Mesenchymal stem cell (in vitro differentiated cells and primary cell): ENCODE measurements at regions not wholly inside any gene's neighbourhood (a gene's known extent, or its start where the extent isn't known, plus 50 kb on each side); places are given as distances from the start of the nearest gene placed in this dataset.
A peak's percentile ranks its signal among the peaks of the same experiment; 100 is the strongest.

Experiments
- DNase-seq: peaks from one replicate; pipeline ENCODE4 v3.0.0-alpha.2; 2013
- H2AFZ ChIP-seq: one replicate; pipeline ENCODE4 v1.6.1; 2013; ENCODE audit warnings: low read depth, mild to moderate bottlenecking, control low read depth, inconsistent platforms, low read length, moderate library complexity
- H2AK5ac ChIP-seq: 2 replicates; pipeline ENCODE4 v1.6.1; 2013; ENCODE audit warnings: low read length, moderate library complexity, mild to moderate bottlenecking, inconsistent platforms; ENCODE audit not compliant: severe bottlenecking
- H2BK120ac ChIP-seq: one replicate; pipeline ENCODE4 v1.6.1; 2013; ENCODE audit warnings: low read depth, mild to moderate bottlenecking, inconsistent platforms, low read length, moderate library complexity
- H2BK12ac ChIP-seq, 2 experiments: one replicate each; pipeline ENCODE4 v1.6.1; 2013; ENCODE audit warnings: inconsistent platforms in 2 of 2, low read length in 2 of 2, mild to moderate bottlenecking in 2 of 2, moderate library complexity in 2 of 2, control low read depth in 1 of 2
- H2BK15ac ChIP-seq: one replicate; pipeline ENCODE4 v1.6.1; 2013; ENCODE audit warnings: mild to moderate bottlenecking, low read depth, inconsistent platforms; ENCODE audit not compliant: poor library complexity, severe bottlenecking
- H2BK5ac ChIP-seq: 2 replicates; pipeline ENCODE4 v1.6.1; 2013; ENCODE audit warnings: low read depth, mild to moderate bottlenecking, low read length, control low read depth, inconsistent platforms; ENCODE audit not compliant: poor library complexity, severe bottlenecking
- H3K14ac ChIP-seq, 2 experiments: one replicate each; pipeline ENCODE4 v1.6.1; 2013; ENCODE audit warnings: inconsistent platforms in 2 of 2, low read length in 2 of 2, control low read depth in 1 of 2, mild to moderate bottlenecking in 1 of 2, moderate library complexity in 1 of 2
- H3K18ac ChIP-seq, 2 experiments: one replicate each; pipeline ENCODE4 v1.6.1; 2013; ENCODE audit warnings: inconsistent platforms in 2 of 2, low read length in 2 of 2, control low read depth in 1 of 2, low read depth in 1 of 2, mild to moderate bottlenecking in 1 of 2
- H3K23ac ChIP-seq, 2 experiments: one replicate each; pipeline ENCODE4 v1.6.1; 2013; ENCODE audit warnings: inconsistent platforms in 2 of 2, low read length in 2 of 2, mild to moderate bottlenecking in 2 of 2, moderate library complexity in 2 of 2, control low read depth in 1 of 2
- H3K27ac ChIP-seq: 2 replicates; pipeline ENCODE4 v1.5.1; 2013; ENCODE audit warnings: mild to moderate bottlenecking, moderate library complexity, low read length, control low read depth, inconsistent platforms; ENCODE audit not compliant: poor library complexity, severe bottlenecking
- H3K27me3 ChIP-seq, 2 experiments: 2 replicates each; pipeline versions ENCODE4 v1.6.1 to v1.7.0; 2013; ENCODE audit warnings: low read length in 2 of 2, mild to moderate bottlenecking in 2 of 2, moderate library complexity in 2 of 2, control low read depth in 1 of 2, inconsistent platforms in 1 of 2; ENCODE audit not compliant: control insufficient read depth in 1 of 2, insufficient read depth in 1 of 2
- H3K36me3 ChIP-seq, 2 experiments: 2 replicates each; pipeline versions ENCODE4 v1.6.1 to v1.7.0; 2013; ENCODE audit warnings: low read length in 2 of 2, control low read depth in 1 of 2, inconsistent platforms in 1 of 2, low read depth in 1 of 2, mild to moderate bottlenecking in 1 of 2; ENCODE audit not compliant: insufficient read depth in 2 of 2, control insufficient read depth in 1 of 2
- H3K4ac ChIP-seq, 2 experiments: one replicate each; pipeline ENCODE4 v1.6.1; 2013; ENCODE audit warnings: inconsistent platforms in 2 of 2, low read length in 2 of 2, mild to moderate bottlenecking in 2 of 2, moderate library complexity in 2 of 2, control low read depth in 1 of 2, low read depth in 1 of 2
- H3K4me1 ChIP-seq: 2 replicates; pipeline ENCODE4 v1.6.1; 2013; ENCODE audit warnings: low read depth, low read length, control low read depth; ENCODE audit not compliant: control insufficient read depth, insufficient read depth
- H3K4me2 ChIP-seq: 2 replicates; pipeline ENCODE4 v1.6.1; 2013; ENCODE audit warnings: low read length, mild to moderate bottlenecking, inconsistent platforms; ENCODE audit not compliant: poor library complexity, severe bottlenecking
- H3K4me3 ChIP-seq, 2 experiments: 2 replicates each; pipeline versions ENCODE4 v1.5.1 to v1.7.0; 2013; ENCODE audit warnings: low read length in 2 of 2, mild to moderate bottlenecking in 2 of 2, control low read depth in 1 of 2, low read depth in 1 of 2; ENCODE audit not compliant: insufficient read depth in 1 of 2
- H3K79me1 ChIP-seq: replicated peaks from 2 replicates; pipeline ENCODE4 v1.6.1; 2013; ENCODE audit warnings: mild to moderate bottlenecking, control low read depth, low read length, inconsistent platforms; ENCODE audit not compliant: poor library complexity, severe bottlenecking
- H3K9ac ChIP-seq: 2 replicates; pipeline ENCODE4 v1.7.0; 2013; ENCODE audit warnings: mild to moderate bottlenecking, low read length, moderate library complexity
- H3K9me3 ChIP-seq: 2 replicates; pipeline ENCODE4 v1.7.0; 2013; ENCODE audit warnings: mild to moderate bottlenecking, low read length; ENCODE audit not compliant: control insufficient read depth
- H4K8ac ChIP-seq: one replicate; pipeline ENCODE4 v1.6.1; 2013; ENCODE audit warnings: inconsistent platforms, mild to moderate bottlenecking, low read length, moderate library complexity
- H4K91ac ChIP-seq: one replicate; pipeline ENCODE4 v1.6.1; 2013; ENCODE audit warnings: mild to moderate bottlenecking, low read length, inconsistent platforms
- WGBS: methylation state at CpG from one replicate; pipeline ENCODE4 v1.1.7; 2013; ENCODE audit warnings: mixed read lengths; 5-methylcytosine and 5-hydroxymethylcytosine counted together

DNA sequence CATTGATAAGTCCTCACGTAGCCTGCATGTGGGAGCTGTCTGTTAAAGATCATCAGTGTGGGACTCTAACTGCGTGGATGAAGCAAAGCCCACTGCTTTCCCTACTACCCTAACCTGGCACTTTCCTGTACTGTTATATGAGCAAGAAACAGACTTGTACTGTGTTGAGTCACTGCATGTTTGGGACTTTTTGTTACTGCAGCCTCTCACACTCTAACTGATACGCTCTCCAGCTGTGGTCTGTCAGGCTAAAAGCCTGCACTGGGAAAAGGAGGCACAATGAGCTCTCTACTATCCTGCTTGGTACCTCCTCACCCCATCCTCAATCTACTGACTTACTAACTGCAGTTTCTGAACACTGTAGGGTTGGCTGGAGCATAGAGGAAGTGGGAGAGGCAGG lies 93.7 kb upstream of the PLET1 start:
- Histone ChIP-seq H3K4ac (peak overlapping the region in 1 of 2 experiments; percentile 5), H4K91ac (no peak overlapping the region), H3K79me1 (no peaks in the 10 kb centered on the region), H2BK15ac (no peak overlapping the region), H3K4me3 (no peak overlapping the region), H2AK5ac (no peak overlapping the region), H3K18ac (no peak overlapping the region), H3K27ac (no peak overlapping the region), H3K14ac (peak overlapping the region in 1 of 2 experiments; percentile 36), H4K8ac (no peak overlapping the region), H2AFZ (no peak overlapping the region), H3K9me3 (no peaks in the 10 kb centered on the region), H2BK120ac (no peak overlapping the region), H3K9ac (no peak overlapping the region), H2BK12ac (no peak overlapping the region), H3K27me3 (peaks cover 0 to 3% of the 10 kb centered on the region in 2 experiments), H3K23ac (no peak overlapping the region), H3K4me1 (no peaks in the 10 kb centered on the region), H3K36me3 (no peaks in the 10 kb centered on the region), H3K4me2 (no peak overlapping the region), H2BK5ac (no peak overlapping the region)
- no peak for DNase-seq
- 93% methylated on average over 3 of the region's 3 CpGs for WGBS

DNA sequence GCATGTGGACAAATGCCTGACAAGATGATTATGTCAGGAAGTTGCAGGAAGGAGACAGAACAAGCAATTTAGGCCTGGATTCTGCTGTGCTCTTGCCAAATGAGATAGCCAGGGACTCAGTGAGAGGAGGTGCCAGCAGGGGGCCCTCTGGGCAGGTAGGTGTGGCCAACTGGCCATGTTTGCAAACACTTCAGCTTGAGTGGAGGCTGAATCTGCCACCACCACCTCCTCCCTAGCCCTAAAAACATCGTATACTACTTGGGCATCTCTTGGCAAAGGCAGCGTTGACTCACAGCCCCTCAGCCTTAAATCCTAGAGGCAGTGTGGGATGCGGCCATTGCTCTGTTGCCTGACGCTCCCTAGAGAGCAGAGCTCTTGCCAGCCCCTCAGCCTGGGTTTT lies 95.1 kb upstream of the PLET1 start:
- H3K79me1 ChIP-seq, result no peaks in the 10 kb centered on the region
- H2BK5ac ChIP-seq, result no peak overlapping the region
- no peaks in the 10 kb centered on the region for H3K36me3 ChIP-seq
- peak overlapping the region in 1 of 2 experiments; percentile 74 for H2BK12ac ChIP-seq
- H3K4me1 ChIP-seq, result no peaks in the 10 kb centered on the region
- peak overlapping the region; percentile 15 for H2AFZ ChIP-seq
- no peaks in the 10 kb centered on the region for H3K9me3 ChIP-seq
- H3K4ac ChIP-seq, result no peak overlapping the region
- H3K18ac ChIP-seq, result no peak overlapping the region
- no peak overlapping the region for H4K91ac ChIP-seq
- H3K27ac ChIP-seq, result no peak overlapping the region
- no peak for DNase-seq
- H4K8ac ChIP-seq, result no peak overlapping the region
- no peak overlapping the region for H3K23ac ChIP-seq
- WGBS, result 81% methylated on average over 4 of the region's 4 CpGs
- no peak overlapping the region for H3K9ac ChIP-seq
- peaks cover 0 to 3% of the 10 kb centered on the region in 2 experiments for H3K27me3 ChIP-seq
- no peak overlapping the region for H2BK120ac ChIP-seq
- H2AK5ac ChIP-seq, result no peak overlapping the region
- H3K4me3 ChIP-seq, result no peak overlapping the region
- no peak overlapping the region for H3K4me2 ChIP-seq
- peak overlapping the region in 1 of 2 experiments; percentile 3 for H3K14ac ChIP-seq
- H2BK15ac ChIP-seq, result no peak overlapping the region

DNA sequence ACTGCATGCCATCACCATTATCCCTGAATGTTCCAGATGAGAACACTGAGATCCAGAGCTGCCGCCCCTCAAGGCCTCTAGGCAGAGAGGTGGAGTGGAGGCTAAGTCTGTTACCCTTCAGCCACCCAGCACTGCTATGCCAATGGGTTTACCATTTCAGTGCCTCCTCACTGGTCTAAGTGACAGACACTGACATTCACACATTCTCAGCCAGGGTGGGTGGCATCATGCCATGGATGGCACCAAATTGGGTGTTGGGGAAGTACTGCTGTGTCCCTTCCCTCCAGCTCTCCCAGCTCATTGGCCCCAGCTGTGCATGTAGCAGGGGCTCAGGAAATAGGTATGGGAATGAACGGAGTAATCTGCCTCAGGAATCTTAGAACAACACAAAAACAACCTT lies 96.8 kb upstream of the PLET1 start:
- no peak overlapping the region for H3K18ac ChIP-seq
- H3K4me2 ChIP-seq, result no peak overlapping the region
- no peaks in the 10 kb centered on the region for H3K79me1 ChIP-seq
- no peak overlapping the region for H3K27ac ChIP-seq
- H2BK15ac ChIP-seq, result no peak overlapping the region
- peak overlapping the region in 1 of 2 experiments; percentile 32 for H3K23ac ChIP-seq
- no peak overlapping the region for H4K8ac ChIP-seq
- no peak overlapping the region for H3K9ac ChIP-seq
- no peak overlapping the region for H2BK12ac ChIP-seq
- no peak overlapping the region for H2AFZ ChIP-seq
- no peak overlapping the region for H3K4me3 ChIP-seq
- peak overlapping the region; percentile 22 for H4K91ac ChIP-seq
- no peaks in the 10 kb centered on the region for H3K4me1 ChIP-seq
- WGBS, result 100% methylated on average over 1 of the region's 2 CpGs
- H2BK120ac ChIP-seq, result no peak overlapping the region
- H3K14ac ChIP-seq, result no peak overlapping the region
- DNase-seq, result no peak
- H2BK5ac ChIP-seq, result no peak overlapping the region
- peak overlapping the region in 1 of 2 experiments; percentile 7 for H3K4ac ChIP-seq
- H3K9me3 ChIP-seq, result no peaks in the 10 kb centered on the region
- peaks cover 0 to 3% of the 10 kb centered on the region in 2 experiments for H3K27me3 ChIP-seq
- H2AK5ac ChIP-seq, result no peak overlapping the region
- no peaks in the 10 kb centered on the region for H3K36me3 ChIP-seq

DNA sequence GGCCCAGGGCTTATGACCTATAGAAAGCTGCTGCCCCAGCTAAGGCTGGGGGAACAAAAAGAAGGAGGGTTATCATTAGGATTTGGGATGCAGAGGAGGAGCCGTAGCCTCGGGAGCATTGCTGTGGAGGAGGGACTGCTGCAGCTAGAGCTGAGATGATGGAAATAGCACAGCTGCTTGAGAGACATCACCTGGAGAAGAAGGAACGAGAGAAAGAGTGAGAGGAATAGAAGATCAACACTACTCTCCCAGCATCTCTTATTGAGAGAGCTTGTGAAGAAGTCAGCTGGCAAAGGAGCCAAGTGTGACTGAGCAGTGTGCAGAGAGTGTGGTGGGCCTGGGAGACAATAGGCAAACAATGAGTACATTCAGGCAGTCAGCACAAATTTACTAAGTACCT lies 100.7 kb upstream of the PLET1 start:
- Histone ChIP-seq H2BK120ac (no peak overlapping the region), H3K9ac (no peak overlapping the region), H3K4me3 (no peak overlapping the region), H3K9me3 (no peaks in the 10 kb centered on the region), H3K79me1 (no peaks in the 10 kb centered on the region), H2BK5ac (no peak overlapping the region), H2BK15ac (peak overlapping the region; percentile 8), H3K14ac (no peak overlapping the region), H2BK12ac (no peak overlapping the region), H3K4ac (no peak overlapping the region), H3K23ac (no peak overlapping the region), H4K8ac (no peak overlapping the region), H3K36me3 (no peaks in the 10 kb centered on the region), H3K4me1 (peaks cover 1% of the 10 kb centered on the region), H2AFZ (no peak overlapping the region), H2AK5ac (no peak overlapping the region), H3K18ac (no peak overlapping the region), H3K27ac (no peak overlapping the region), H4K91ac (no peak overlapping the region), H3K4me2 (no peak overlapping the region), H3K27me3 (no peaks in the 10 kb centered on the region)
- no peak for DNase-seq
- WGBS, result 95% methylated on average over 2 of the region's 3 CpGs
